ENCODE measurements at regions not wholly inside any gene's neighbourhood (a gene's known extent, or its start where the extent isn't known, plus 50 kb on each side); places are given as distances from the start of the nearest gene placed in this dataset.
"Not testable (repeated sequence)": the region's sequence is repeated elsewhere in the genome, so short reads cannot be mapped to it uniquely, and the experiment has no call there.

GRCh38 chr9:97133966-97134365 is 95.0 kb upstream of the CTSV start:
- TF ChIP-seq CTCF (IDR thresholded peaks at IDR 0.05; ENCODE audit: low read depth, low read length, poor library complexity, severe bottlenecking); EZH2phosphoT487 (IDR thresholded peaks at IDR 0.05; ENCODE audit: borderline replicate concordance, low read length): not testable (repeated sequence)

Data from DOHH2 (cell line).